ENCODE measurements at regions not wholly inside any gene's neighbourhood (a gene's known extent, or its start where the extent isn't known, plus 50 kb on each side); places are given as distances from the start of the nearest gene placed in this dataset.

- TF ChIP-seq TEAD2 (CRISPR knock-in tag; IDR thresholded peaks at IDR 0.05) (no peak), POLR2AphosphoS5 (IDR thresholded peaks at IDR 0.05; ENCODE audit: low read depth, low read length) (no peak), TRAFD1 (CRISPR knock-in tag; IDR thresholded peaks at IDR 0.05; ENCODE audit: borderline replicate concordance) (no peak), MTF2 (CRISPR knock-in tag; IDR thresholded peaks at IDR 0.05; ENCODE audit: borderline replicate concordance) (no peak), BRD4 (CRISPR knock-in tag; IDR thresholded peaks at IDR 0.05) (no peak), DPF2 (CRISPR knock-in tag; IDR thresholded peaks at IDR 0.05; ENCODE audit: borderline replicate concordance, low read depth) (no peak)
Observed at GRCh38 chr16:51648526-51648925, 497.5 kb upstream of the SALL1 start.
